ENCODE measurements at regions not wholly inside any gene's neighbourhood (a gene's known extent, or its start where the extent isn't known, plus 50 kb on each side); places are given as distances from the start of the nearest gene placed in this dataset.

DNA sequence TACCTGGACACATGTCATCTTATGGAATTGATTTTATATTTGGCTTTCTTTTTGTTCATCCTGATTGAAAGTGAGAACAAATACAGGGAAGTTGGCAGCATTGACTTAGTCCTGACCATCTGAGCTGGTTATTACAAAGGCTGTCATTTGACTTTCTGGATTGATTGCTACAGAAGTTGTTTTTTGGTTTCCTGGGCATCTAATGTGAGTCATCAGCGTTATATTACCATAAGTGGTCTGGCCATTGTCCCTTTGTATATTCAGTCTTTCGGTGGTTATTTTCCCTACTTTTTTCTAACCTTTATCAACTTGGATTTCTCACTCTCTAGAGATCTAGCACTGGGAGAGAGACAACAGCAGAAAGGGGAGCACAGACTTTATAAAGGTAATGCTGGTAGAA is 1646.5 kb downstream of the MRPL39 start:
- Histone ChIP-seq H3K4me3 (ENCODE audit: low read depth, low read length) (no peak overlapping the region), H3K4me1 (no peaks in the 10 kb centered on the region; the same call in 1 of the 2 replicates), H3K27me3 (no peaks in the 10 kb centered on the region), H3K36me3 (no peaks in the 10 kb centered on the region), H3K9me3 (no peaks in the 10 kb centered on the region)
- DNase-seq, result no peak
- TF ChIP-seq CTCF (IDR thresholded peaks at IDR 0.05; ENCODE audit: low read depth, low read length), result no peak

- TF ChIP-seq CTCF (IDR thresholded peaks at IDR 0.05; ENCODE audit: low read depth, low read length), result no peak
- H3K27me3 ChIP-seq, result no peaks in the 10 kb centered on the region
- H3K9me3 ChIP-seq, result no peaks in the 10 kb centered on the region
- DNase-seq, result no peak
- H3K4me1 ChIP-seq, result no peaks in the 10 kb centered on the region
- H3K36me3 ChIP-seq, result no peaks in the 10 kb centered on the region
- no peak overlapping the region for H3K4me3 ChIP-seq (ENCODE audit: low read depth, low read length)
Observed at GRCh38 chr21:23955135-23955843, 1652.0 kb downstream of the MRPL39 start.

- no peak overlapping the region for H3K4me3 ChIP-seq (ENCODE audit: low read depth, low read length)
- H3K9me3 ChIP-seq, result no peaks in the 10 kb centered on the region
- H3K4me1 ChIP-seq, result no peaks in the 10 kb centered on the region
- DNase-seq, result no peak
- no peaks in the 10 kb centered on the region for H3K36me3 ChIP-seq
- H3K27me3 ChIP-seq, result no peaks in the 10 kb centered on the region
- TF ChIP-seq CTCF (IDR thresholded peaks at IDR 0.05; ENCODE audit: low read depth, low read length), result no peak
Observed at GRCh38 chr21:23952269-23952668, 1655.0 kb downstream of the MRPL39 start.

- Histone ChIP-seq H3K27me3 (no peaks in the 10 kb centered on the region), H3K4me3 (ENCODE audit: low read depth, low read length) (no peak overlapping the region), H3K36me3 (no peaks in the 10 kb centered on the region), H3K4me1 (no peaks in the 10 kb centered on the region), H3K9me3 (no peaks in the 10 kb centered on the region)
- no peak for DNase-seq
- TF ChIP-seq CTCF (IDR thresholded peaks at IDR 0.05; ENCODE audit: low read depth, low read length), result no peak
Observed at GRCh38 chr21:23951251-23951650, 1656.0 kb downstream of the MRPL39 start.

DNA sequence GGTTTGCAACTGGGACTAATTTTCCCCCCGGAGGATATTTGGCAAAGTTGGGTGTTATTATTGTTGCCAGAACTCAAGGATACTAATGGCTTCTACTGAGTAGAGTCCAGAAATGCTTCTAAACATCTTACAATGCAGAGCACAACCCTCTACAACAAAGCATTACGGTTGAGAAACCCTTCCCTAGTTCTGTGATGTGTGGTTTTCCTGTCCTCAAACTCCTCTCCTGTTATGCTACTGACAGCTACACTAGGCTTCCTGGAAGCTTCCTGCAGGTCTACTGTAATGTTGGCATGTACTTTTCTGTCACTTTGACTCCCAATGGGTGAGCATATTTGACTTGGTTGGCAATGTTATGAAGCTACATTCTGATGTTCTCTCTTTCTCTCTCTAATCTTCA is 1656.9 kb downstream of the MRPL39 start:
- TF ChIP-seq CTCF (IDR thresholded peaks at IDR 0.05; ENCODE audit: low read depth, low read length), result no peak
- Histone ChIP-seq H3K36me3 (no peaks in the 10 kb centered on the region), H3K9me3 (no peaks in the 10 kb centered on the region), H3K4me3 (ENCODE audit: low read depth, low read length) (no peak overlapping the region), H3K27me3 (no peaks in the 10 kb centered on the region), H3K4me1 (no peaks in the 10 kb centered on the region)
- DNase-seq, result no peak

DNA sequence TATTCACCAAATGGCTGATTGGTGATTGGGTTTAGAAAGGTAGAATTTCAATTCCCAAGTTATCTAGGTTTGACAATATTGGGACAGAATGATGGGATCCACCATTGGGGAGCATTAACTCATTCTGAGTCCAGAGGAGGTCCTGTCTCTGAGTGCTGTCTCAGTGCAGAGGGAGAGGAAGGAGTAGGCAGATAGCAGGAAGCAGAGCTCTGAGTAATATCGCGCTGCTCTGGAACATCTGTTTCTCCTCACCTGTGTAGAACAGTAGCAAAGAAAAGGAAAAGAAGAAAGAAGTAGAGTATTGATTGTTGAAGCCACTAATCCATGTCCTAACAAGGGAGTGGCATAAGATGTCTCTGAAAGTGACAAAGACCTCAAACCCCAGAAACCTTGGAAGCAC is 1657.8 kb downstream of the MRPL39 start:
- Histone ChIP-seq H3K9me3 (no peaks in the 10 kb centered on the region), H3K27me3 (no peaks in the 10 kb centered on the region), H3K36me3 (no peaks in the 10 kb centered on the region), H3K4me1 (no peaks in the 10 kb centered on the region), H3K4me3 (ENCODE audit: low read depth, low read length) (no peak overlapping the region)
- no peak for TF ChIP-seq CTCF (IDR thresholded peaks at IDR 0.05; ENCODE audit: low read depth, low read length)
- DNase-seq, result no peak
